Chondrocyte (in vitro differentiated cells): ENCODE measurements at regions not wholly inside any gene's neighbourhood (a gene's known extent, or its start where the extent isn't known, plus 50 kb on each side); places are given as distances from the start of the nearest gene placed in this dataset.

Experiments
- DNase-seq: peaks from one replicate; pipeline ENCODE4 v3.0.0; 2021; ENCODE audit warnings: mixed read lengths, low spot score
- H3K27ac Mint-ChIP-seq: one replicate; pipeline ENCODE4 v1.8.0; 2021; ENCODE audit warnings: mild to moderate bottlenecking, moderate library complexity, mixed read lengths; ENCODE audit not compliant: unreplicated experiment
- H3K27me3 Mint-ChIP-seq: 2 replicates; pipeline ENCODE4 v1.8.0; 2021; ENCODE audit warnings: low read depth, mixed read lengths
- H3K36me3 Mint-ChIP-seq: 2 replicates; pipeline ENCODE4 v1.8.0; 2021; ENCODE audit warnings: low read depth, mixed read lengths
- H3K4me1 Mint-ChIP-seq: 2 replicates; pipeline ENCODE4 v1.8.0; 2021; ENCODE audit warnings: low read depth, mild to moderate bottlenecking, mixed read lengths
- H3K4me3 Mint-ChIP-seq: one replicate; pipeline ENCODE4 v1.8.0; 2021; ENCODE audit warnings: mild to moderate bottlenecking, moderate library complexity, mixed read lengths; ENCODE audit not compliant: unreplicated experiment
- H3K9me3 Mint-ChIP-seq: 2 replicates; pipeline ENCODE4 v1.8.0; 2021; ENCODE audit warnings: low read depth, mixed read lengths
- CTCF ChIP-seq: fragments of 200-600 bp; sonication (generic); IDR thresholded peaks from 2 replicates; pipeline ENCODE4 v1.5.0; 2021; ENCODE audit warnings: antibody characterized with exemption, mild to moderate bottlenecking, moderate library complexity

GRCh38 chr5:125496393-125496792 lies 750.0 kb upstream of the ZNF608 start:
- DNase-seq = no peak
- H3K36me3 Mint-ChIP-seq = no peaks in the 10 kb centered on the region
- TF ChIP-seq CTCF = no peak
- no peaks in the 10 kb centered on the region for H3K27me3 Mint-ChIP-seq
- H3K9me3 Mint-ChIP-seq = peaks cover 6% of the 10 kb centered on the region
- no peak overlapping the region for H3K27ac Mint-ChIP-seq
- H3K4me1 Mint-ChIP-seq = peaks cover 4% of the 10 kb centered on the region
- no peak overlapping the region for H3K4me3 Mint-ChIP-seq

- H3K9me3 Mint-ChIP-seq = peaks cover 6% of the 10 kb centered on the region
- H3K36me3 Mint-ChIP-seq = no peaks in the 10 kb centered on the region
- H3K27me3 Mint-ChIP-seq = no peaks in the 10 kb centered on the region
- H3K4me3 Mint-ChIP-seq = no peak overlapping the region
- no peak for TF ChIP-seq CTCF
- H3K4me1 Mint-ChIP-seq = no peaks in the 10 kb centered on the region
- DNase-seq = no peak
- H3K27ac Mint-ChIP-seq = no peak overlapping the region
These were observed 751.2 kb upstream of the ZNF608 start for GRCh38 chr5:125497651-125498050.

- Mint-ChIP-seq H3K27me3 (no peaks in the 10 kb centered on the region), H3K4me3 (no peak overlapping the region), H3K9me3 (no peaks in the 10 kb centered on the region), H3K27ac (no peak overlapping the region), H3K4me1 (no peaks in the 10 kb centered on the region), H3K36me3 (no peaks in the 10 kb centered on the region)
- DNase-seq = no peak
- TF ChIP-seq CTCF = no peak
These were observed 753.3 kb upstream of the ZNF608 start for GRCh38 chr5:125499636-125500332.

GRCh38 chr5:125501396-125501795 lies 755.0 kb upstream of the ZNF608 start:
- Mint-ChIP-seq H3K36me3 (no peaks in the 10 kb centered on the region), H3K27ac (no peak overlapping the region), H3K27me3 (no peaks in the 10 kb centered on the region), H3K9me3 (no peaks in the 10 kb centered on the region), H3K4me3 (no peak overlapping the region), H3K4me1 (no peaks in the 10 kb centered on the region)
- DNase-seq = no peak
- no peak for TF ChIP-seq CTCF

- no peak for TF ChIP-seq CTCF
- no peak overlapping the region for H3K27ac Mint-ChIP-seq
- no peaks in the 10 kb centered on the region for H3K4me1 Mint-ChIP-seq
- DNase-seq = no peak
- no peaks in the 10 kb centered on the region for H3K9me3 Mint-ChIP-seq
- no peaks in the 10 kb centered on the region for H3K36me3 Mint-ChIP-seq
- no peak overlapping the region for H3K4me3 Mint-ChIP-seq
- H3K27me3 Mint-ChIP-seq = no peaks in the 10 kb centered on the region
These were observed 757.5 kb upstream of the ZNF608 start for GRCh38 chr5:125503946-125504345.
